ENCODE measurements at regions not wholly inside any gene's neighbourhood (a gene's known extent, or its start where the extent isn't known, plus 50 kb on each side); places are given as distances from the start of the nearest gene placed in this dataset.
A peak's percentile ranks its signal among the peaks of the same experiment; 100 is the strongest.

DNA sequence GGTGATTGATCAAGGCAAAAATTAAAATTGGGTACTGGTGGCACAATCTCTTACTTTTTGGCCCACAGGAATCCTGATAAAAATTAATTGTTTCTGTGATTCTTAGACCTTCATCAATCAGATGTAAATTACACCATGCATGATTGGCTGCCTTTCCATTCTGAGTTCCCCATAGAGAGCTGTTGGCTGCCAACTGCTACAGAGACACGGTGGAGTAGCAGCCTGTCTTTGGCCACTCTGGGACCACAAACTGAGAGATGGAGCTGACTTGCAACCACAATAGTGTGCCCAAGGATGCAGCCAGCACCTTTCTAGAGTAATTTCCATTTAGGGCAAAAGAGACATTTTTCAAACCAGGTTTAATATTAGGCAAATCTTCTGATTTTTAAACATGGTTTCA lies 274.3 kb upstream of the MMS22L start:
- H3K4me3 ChIP-seq: no peak overlapping the region
- no peaks in the 10 kb centered on the region for H3K36me3 ChIP-seq
- no peak for TF ChIP-seq POLR2A (IDR thresholded peaks at IDR 0.05)
- TF ChIP-seq, protein P1, sequence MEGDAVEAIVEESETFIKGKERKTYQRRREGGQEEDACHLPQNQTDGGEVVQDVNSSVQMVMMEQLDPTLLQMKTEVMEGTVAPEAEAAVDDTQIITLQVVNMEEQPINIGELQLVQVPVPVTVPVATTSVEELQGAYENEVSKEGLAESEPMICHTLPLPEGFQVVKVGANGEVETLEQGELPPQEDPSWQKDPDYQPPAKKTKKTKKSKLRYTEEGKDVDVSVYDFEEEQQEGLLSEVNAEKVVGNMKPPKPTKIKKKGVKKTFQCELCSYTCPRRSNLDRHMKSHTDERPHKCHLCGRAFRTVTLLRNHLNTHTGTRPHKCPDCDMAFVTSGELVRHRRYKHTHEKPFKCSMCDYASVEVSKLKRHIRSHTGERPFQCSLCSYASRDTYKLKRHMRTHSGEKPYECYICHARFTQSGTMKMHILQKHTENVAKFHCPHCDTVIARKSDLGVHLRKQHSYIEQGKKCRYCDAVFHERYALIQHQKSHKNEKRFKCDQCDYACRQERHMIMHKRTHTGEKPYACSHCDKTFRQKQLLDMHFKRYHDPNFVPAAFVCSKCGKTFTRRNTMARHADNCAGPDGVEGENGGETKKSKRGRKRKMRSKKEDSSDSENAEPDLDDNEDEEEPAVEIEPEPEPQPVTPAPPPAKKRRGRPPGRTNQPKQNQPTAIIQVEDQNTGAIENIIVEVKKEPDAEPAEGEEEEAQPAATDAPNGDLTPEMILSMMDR (IDR thresholded peaks at IDR 0.05): no peak
- ATAC-seq: no peak
- intact Hi-C loops (cut with DNase I): no loop called here
- no peaks in the 10 kb centered on the region for H3K4me1 ChIP-seq
- peaks cover 0 to 3% (median 0%) of the 10 kb centered on the region in 9 donors for H3K27me3 ChIP-seq
- 28 to 57% (median 34%) methylated on average over 1 of the region's 1 CpG for WGBS, 4 donors
- DNase-seq: no peak
- H3K9me3 ChIP-seq: no peaks in the 10 kb centered on the region
- H3K27ac ChIP-seq: no peak overlapping the region

DNA sequence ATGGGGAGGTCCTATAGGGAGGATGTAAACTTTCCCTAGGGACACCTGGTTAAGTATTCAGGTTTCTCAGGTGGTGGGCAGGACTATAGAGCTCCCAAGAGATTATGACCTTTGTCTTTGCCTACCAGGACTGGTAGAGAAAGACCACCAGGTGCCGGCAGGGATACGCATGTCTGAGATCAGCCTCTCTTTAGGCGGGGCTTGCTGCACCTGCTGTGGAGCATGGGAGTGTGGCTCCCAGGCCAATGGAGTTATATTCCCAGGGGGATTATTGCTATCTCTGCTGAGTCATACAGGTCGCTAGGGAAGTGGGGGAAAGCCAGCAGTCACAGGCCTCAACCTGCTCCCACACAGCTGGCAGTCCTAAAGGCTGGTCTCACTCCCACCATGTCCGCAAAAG lies 280.5 kb upstream of the MMS22L start:
- Histone ChIP-seq H3K36me3 (no peaks in the 10 kb centered on the region), H3K4me1 (no peaks in the 10 kb centered on the region), H3K27me3 (peaks cover 0 to 3% (median 0%) of the 10 kb centered on the region in 9 donors), H3K9me3 (no peaks in the 10 kb centered on the region), H3K4me3 (no peak overlapping the region), H3K27ac (no peak overlapping the region)
- WGBS, 4 donors: 77 to 93% (median 86%) methylated on average over 4 to 5 of the region's 5 CpGs
- no peak for TF ChIP-seq POLR2A (IDR thresholded peaks at IDR 0.05)
- TF ChIP-seq, protein P1 (IDR thresholded peaks at IDR 0.05): no peak
- ATAC-seq: no peak
- intact Hi-C loops (cut with DNase I): no loop called here
- no peak for DNase-seq

DNA sequence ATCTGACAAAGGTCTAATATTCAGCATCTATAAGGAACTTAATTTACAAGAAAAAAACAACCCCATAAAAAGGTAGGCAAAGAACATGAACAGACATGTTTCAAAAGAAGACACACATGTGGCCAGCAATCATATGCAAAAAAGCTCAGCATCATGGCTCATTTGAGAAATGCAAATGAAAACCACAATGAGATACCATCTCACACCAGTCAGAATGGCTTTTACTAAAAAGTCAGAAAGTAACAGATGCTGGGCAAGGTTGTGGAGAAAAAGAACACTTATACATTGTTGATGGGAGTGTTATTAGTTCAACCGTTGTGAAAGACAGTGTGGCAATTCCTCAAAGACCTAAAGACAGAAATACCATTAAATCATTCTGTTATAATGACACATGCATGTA lies 289.9 kb upstream of the MMS22L start:
- Histone ChIP-seq H3K27me3 (no peaks in the 10 kb centered on the region), H3K36me3 (no peaks in the 10 kb centered on the region), H3K9me3 (no peaks in the 10 kb centered on the region), H3K4me3 (no peak overlapping the region), H3K4me1 (no peaks in the 10 kb centered on the region), H3K27ac (no peak overlapping the region)
- intact Hi-C loops (cut with DNase I): no loop called here
- ATAC-seq (no peak), DNase-seq (no peak)
- 68 to 83% (median 76%) methylated on average over 1 of the region's 1 CpG for WGBS, 4 donors
- TF ChIP-seq, protein P1 (IDR thresholded peaks at IDR 0.05): no peak
- no peak for TF ChIP-seq POLR2A (IDR thresholded peaks at IDR 0.05)

DNA sequence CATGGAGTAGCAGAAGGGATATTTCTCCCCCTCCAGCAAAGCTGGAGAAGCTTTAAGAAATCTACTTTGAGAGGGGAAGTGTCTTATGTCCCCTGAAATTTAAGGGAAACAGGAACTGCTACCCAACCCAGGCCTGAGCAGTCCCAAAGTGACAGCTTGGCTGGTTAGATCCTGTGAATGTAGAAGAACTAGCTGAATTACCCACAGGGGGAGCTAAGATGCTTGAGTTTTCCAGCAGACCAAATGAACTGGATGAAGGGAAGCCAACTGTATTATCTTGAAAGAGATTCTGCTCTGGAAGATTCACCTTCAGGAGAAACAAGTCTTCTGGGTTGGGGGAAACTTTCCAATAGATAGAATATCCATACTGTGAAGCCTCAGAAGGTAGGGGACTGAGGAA lies 303.3 kb upstream of the MMS22L start:
- Histone ChIP-seq H3K27ac (no peak overlapping the region), H3K9me3 (no peaks in the 10 kb centered on the region), H3K4me1 (no peaks in the 10 kb centered on the region), H3K4me3 (no peak overlapping the region), H3K27me3 (no peaks in the 10 kb centered on the region), H3K36me3 (no peaks in the 10 kb centered on the region)
- ATAC-seq (peak in 3 of 4 donors; percentile 22 to 55 (median 33)), DNase-seq (no peak)
- intact Hi-C loops (cut with DNase I): loop anchor here in 1 of 10 donors (10.0 kb wide), 1 partner anchor 458 kb away; no protein-coding TSS in a partner anchor
- TF ChIP-seq, protein P1 (IDR thresholded peaks at IDR 0.05): peak in 7 of 12 donors; percentile 11 to 44 (median 13)
- no peak for TF ChIP-seq POLR2A (IDR thresholded peaks at IDR 0.05)
